ENCODE measurements at regions not wholly inside any gene's neighbourhood (a gene's known extent, or its start where the extent isn't known, plus 50 kb on each side); places are given as distances from the start of the nearest gene placed in this dataset.

- TF ChIP-seq POLR2A (IDR thresholded peaks at IDR 0.05; ENCODE audit: low read depth): no peak
- no peak for TF ChIP-seq POLR2AphosphoS5 (IDR thresholded peaks at IDR 0.05)
- no peak for TF ChIP-seq CTCF (IDR thresholded peaks at IDR 0.05)
- TF ChIP-seq EP300 (IDR thresholded peaks at IDR 0.05): no peak
Observed at GRCh38 chr3:72102112-72102616, 317.2 kb upstream of the PROK2 start.

Data from esophagus muscularis mucosa (tissue), 4 donors.